PC-3 (cell line): ENCODE measurements at regions not wholly inside any gene's neighbourhood (a gene's known extent, or its start where the extent isn't known, plus 50 kb on each side); places are given as distances from the start of the nearest gene placed in this dataset.

Experiments used
- ATAC-seq: fragments of 200-7000 bp; cut with Tn5 transposase; 2 replicates; pipeline ENCODE4 v1.9.1; 2020; ENCODE audit warnings: mild to moderate bottlenecking, moderate library complexity
- BruUV-seq: library from RNA; stranded (reverse); fragments of 400-500 nt; replicated peaks from 2 replicates; lab custom pipeline; 2021; lab: Mats Ljungman, UMichigan
- CTCF ChIA-PET: fragments of 300-600 bp; sonication (Branson Sonifier 250); formaldehyde crosslinking; loops from one replicate; lab custom pipeline; 2022; ENCODE audit warnings: antibody characterized with exemption; lab: Charles Lee
- POLR2A ChIA-PET: fragments of 300-600 bp; sonication (Branson Sonifier 250); formaldehyde crosslinking; loops from one replicate; lab custom pipeline; 2022; ENCODE audit warnings: antibody characterized with exemption; ENCODE audit not compliant: unreplicated experiment; lab: Charles Lee
- DNase-seq: peaks from one replicate; pipeline ENCODE4 v3.0.0-alpha.2; 2015
- H2AFZ ChIP-seq: fragments of 300-600 bp; sonication (generic); 2 replicates; pipeline ENCODE4 v1.6.0; 2016; ENCODE audit warnings: antibody characterized with exemption, low read length
- H3F3A ChIP-seq: fragments of 300-600 bp; sonication (generic); one replicate; pipeline ENCODE4 v1.6.0; 2017; ENCODE audit warnings: antibody characterized with exemption, low read length, control low read depth, mild to moderate bottlenecking; ENCODE audit not compliant: unreplicated experiment
- H3K27ac ChIP-seq: fragments of 300-600 bp; sonication (generic); 2 replicates; pipeline ENCODE4 v1.5.1; 2016; ENCODE audit warnings: mild to moderate bottlenecking, low read length
- H3K27me3 ChIP-seq: fragments of 300-600 bp; sonication (generic); 2 replicates; pipeline ENCODE4 v1.6.1; 2016; ENCODE audit warnings: low read length, mixed read lengths
- H3K36me3 ChIP-seq: fragments of 300-600 bp; sonication (generic); 2 replicates; pipeline ENCODE4 v1.6.1; 2016; ENCODE audit warnings: low read depth, mixed run types, low read length, mixed read lengths
- H3K4me1 ChIP-seq: fragments of 300-600 bp; sonication (generic); 2 replicates; pipeline ENCODE4 v1.5.1; 2016; ENCODE audit warnings: low read length; ENCODE audit not compliant: insufficient read depth
- H3K4me2 ChIP-seq: fragments of 300-600 bp; sonication (generic); 2 replicates; pipeline ENCODE4 v1.6.0; 2016; ENCODE audit warnings: low read length
- H3K4me3 ChIP-seq: fragments of 300-600 bp; sonication (generic); 2 replicates; pipeline ENCODE4 v1.5.1; 2016; ENCODE audit warnings: mild to moderate bottlenecking, low read length, mixed read lengths
- H3K79me2 ChIP-seq: fragments of 300-600 bp; sonication (generic); 2 replicates; pipeline ENCODE4 v1.6.1; 2017; ENCODE audit warnings: low read length, mixed read lengths
- H3K9ac ChIP-seq: fragments of 300-600 bp; sonication (generic); 2 replicates; pipeline ENCODE4 v1.6.0; 2016; ENCODE audit warnings: mild to moderate bottlenecking, low read length
- H3K9me2 ChIP-seq: fragments of 300-600 bp; sonication (generic); replicated peaks from 2 replicates; pipeline ENCODE4 v1.6.1; 2016; ENCODE audit warnings: mixed run types, low read length, mixed read lengths
- H3K9me3 ChIP-seq: fragments of 300-600 bp; sonication (generic); 2 replicates; pipeline ENCODE4 v1.6.1; 2016; ENCODE audit warnings: low read length, mixed read lengths
- H4K20me1 ChIP-seq: fragments of 300-600 bp; sonication (generic); 2 replicates; pipeline ENCODE4 v1.6.1; 2016; ENCODE audit warnings: low read length, mixed read lengths
- CTCF ChIP-seq: fragments of 300-600 bp; sonication (generic); conservative IDR thresholded peaks from 2 replicates; pipeline ENCODE4 v1.5.1; 2017; ENCODE audit warnings: antibody characterized with exemption, low read depth, mild to moderate bottlenecking, low read length
- EZH2 ChIP-seq: fragments of 300-600 bp; sonication (generic); IDR thresholded peaks from one replicate; pipeline ENCODE4 v1.6.1; 2017; ENCODE audit warnings: antibody characterized with exemption, mild to moderate bottlenecking, low read length; ENCODE audit not compliant: unreplicated experiment
- EZH2phosphoT487 ChIP-seq: fragments of 300-600 bp; sonication (generic); IDR thresholded peaks from 2 replicates; pipeline ENCODE4 v1.6.1; 2018; ENCODE audit warnings: mild to moderate bottlenecking, antibody characterized with exemption, low read length, borderline replicate concordance
- intact Hi-C: fragments of 100-400 bp; cut with micrococcal nuclease; formaldehyde crosslinking; loops from 2 replicates; pipeline ENCODE4 v1.9.0; 2023

GRCh38 chr6:139654309-139654708 lies 279.9 kb upstream of the CITED2 start:
- H3K27ac ChIP-seq: no peak overlapping the region
- no peaks in the 10 kb centered on the region for H3K27me3 ChIP-seq
- no peak overlapping the region for H3K9ac ChIP-seq
- H3K9me2 ChIP-seq: no peaks in the 10 kb centered on the region
- H3K4me2 ChIP-seq: no peak overlapping the region
- POLR2A ChIA-PET: no interaction called here
- ATAC-seq (no peak), DNase-seq (no peak)
- TF ChIP-seq EZH2phosphoT487 (no peak), CTCF (no peak), EZH2 (no peak)
- peaks cover 16% of the 10 kb centered on the region for H3K4me1 ChIP-seq
- CTCF ChIA-PET: no interaction called here
- no peak overlapping the region for H3K4me3 ChIP-seq
- no peak overlapping the region for H2AFZ ChIP-seq
- H4K20me1 ChIP-seq: no peaks in the 10 kb centered on the region
- H3F3A ChIP-seq: no peaks in the 10 kb centered on the region
- intact Hi-C loops: no loop called here
- no peaks in the 10 kb centered on the region for H3K79me2 ChIP-seq
- BruUV-seq: no TSS peak
- H3K9me3 ChIP-seq: no peaks in the 10 kb centered on the region
- H3K36me3 ChIP-seq: no peaks in the 10 kb centered on the region

- Histone ChIP-seq H3K79me2 (no peaks in the 10 kb centered on the region), H3K9me2 (no peaks in the 10 kb centered on the region), H3K36me3 (no peaks in the 10 kb centered on the region), H3K4me2 (no peak overlapping the region), H3F3A (no peaks in the 10 kb centered on the region), H3K9me3 (no peaks in the 10 kb centered on the region), H3K4me3 (no peak overlapping the region), H3K4me1 (peaks cover 16% of the 10 kb centered on the region), H3K9ac (no peak overlapping the region), H2AFZ (no peak overlapping the region), H3K27ac (no peak overlapping the region), H4K20me1 (no peaks in the 10 kb centered on the region), H3K27me3 (no peaks in the 10 kb centered on the region)
- no peak for TF ChIP-seq EZH2phosphoT487
- BruUV-seq: no TSS peak
- POLR2A ChIA-PET: no interaction called here
- ATAC-seq: no peak
- DNase-seq: no peak
- CTCF ChIA-PET: no interaction called here
- intact Hi-C loops: no loop called here
These were observed 278.7 kb upstream of the CITED2 start for GRCh38 chr6:139653111-139653510.

GRCh38 chr6:139650941-139651340 lies 276.5 kb upstream of the CITED2 start:
- BruUV-seq: no TSS peak
- Histone ChIP-seq H3K4me3 (no peak overlapping the region), H3K27ac (no peak overlapping the region), H3K9me3 (no peaks in the 10 kb centered on the region), H3K4me1 (peaks cover 9% of the 10 kb centered on the region), H3K4me2 (no peak overlapping the region), H3K27me3 (no peaks in the 10 kb centered on the region), H2AFZ (no peak overlapping the region), H3K9ac (no peak overlapping the region), H3K79me2 (no peaks in the 10 kb centered on the region), H3K36me3 (no peaks in the 10 kb centered on the region), H4K20me1 (no peaks in the 10 kb centered on the region), H3F3A (no peaks in the 10 kb centered on the region), H3K9me2 (no peaks in the 10 kb centered on the region)
- intact Hi-C loops: no loop called here
- no peak for TF ChIP-seq EZH2
- no peak for TF ChIP-seq EZH2phosphoT487
- no peak for TF ChIP-seq CTCF
- ChIA-PET CTCF (interaction anchor here (0.5 kb wide), 1 partner anchor 80 kb away, joined by 4 read pairs; no protein-coding TSS in a partner anchor), POLR2A (no interaction called here)
- no peak for ATAC-seq
- DNase-seq: no peak
